D721Med (cell line): ENCODE measurements at regions not wholly inside any gene's neighbourhood (a gene's known extent, or its start where the extent isn't known, plus 50 kb on each side); places are given as distances from the start of the nearest gene placed in this dataset.
A peak's percentile ranks its signal among the peaks of the same experiment; 100 is the strongest.

Experiments used
- DNase-seq: peaks from one replicate; pipeline ENCODE4 v3.0.0; 2011; ENCODE audit warnings: low spot score; ENCODE audit not compliant: insufficient read length
- FAIRE-seq: peaks from 2 replicates; lab custom pipeline; 2011; peaks lifted over from hg19 to GRCh38; lab: Jason Lieb, UNC
- CTCF ChIP-seq: IDR thresholded peaks from 2 replicates; pipeline ENCODE4 v1.5.1; 2012; ENCODE audit warnings: mild to moderate bottlenecking, control low read depth; ENCODE audit not compliant: insufficient read depth; ENCODE audit errors: missing control alignments

GRCh38 chr10:117078168-117078837 is 59.8 kb downstream of the VAX1 start:
- FAIRE-seq (no peak), DNase-seq (no peak)
- no peak for TF ChIP-seq CTCF

- FAIRE-seq (no peak), DNase-seq (no peak)
- TF ChIP-seq CTCF: no peak
Measured at GRCh38 chr10:117075064-117075463, 63.0 kb downstream of the VAX1 start.

- FAIRE-seq (no peak), DNase-seq (no peak)
- TF ChIP-seq CTCF: peak; percentile 52
Measured at GRCh38 chr10:117074621-117075020, 63.4 kb downstream of the VAX1 start.

GRCh38 chr10:117071286-117072050 is 66.5 kb upstream of the SHTN1 start:
- TF ChIP-seq CTCF: no peak
- no peak for FAIRE-seq
- no peak for DNase-seq
